SK-N-MC (cell line): ENCODE measurements at regions not wholly inside any gene's neighbourhood (a gene's known extent, or its start where the extent isn't known, plus 50 kb on each side); places are given as distances from the start of the nearest gene placed in this dataset.

Experiments used
- EZH2 ChIP-seq: fragments of 200-600 bp; sonication (generic); IDR thresholded peaks from one replicate; pipeline ENCODE4 v1.6.1; 2017; ENCODE audit warnings: antibody characterized with exemption
- POLR2AphosphoS5 ChIP-seq: IDR thresholded peaks from 2 replicates; pipeline ENCODE4 v1.6.1; 2012; ENCODE audit warnings: mild to moderate bottlenecking, low read depth, low read length, borderline replicate concordance

- TF ChIP-seq POLR2AphosphoS5 (no peak), EZH2 (no peak)
These were observed 216.2 kb upstream of the HABP2 start for GRCh38 chr10:113336549-113337130.
